ENCODE measurements at regions not wholly inside any gene's neighbourhood (a gene's known extent, or its start where the extent isn't known, plus 50 kb on each side); places are given as distances from the start of the nearest gene placed in this dataset.

- Histone ChIP-seq H3K4me3 (no peak overlapping the region), H3K27me3 (no peaks in the 10 kb centered on the region), H3K9me3 (no peaks in the 10 kb centered on the region), H3K36me3 (no peaks in the 10 kb centered on the region), H3K27ac (no peak overlapping the region), H3K4me1 (peaks cover 0 to 10% (median 0%) of the 10 kb centered on the region in 4 donors)
- no peak for TF ChIP-seq CTCF (IDR thresholded peaks at IDR 0.05)
- intact Hi-C loops (cut with DNase I; ENCODE audit: low total_unique reads), result no loop called here
- DNase-seq, result no peak
These were observed 125.6 kb upstream of the DHRS4 start for GRCh38 chr14:23828001-23828400.

GRCh38 chr14:23828616-23829015 lies 125.0 kb upstream of the DHRS4 start:
- H3K4me3 ChIP-seq, result no peak overlapping the region
- TF ChIP-seq CTCF (IDR thresholded peaks at IDR 0.05), result no peak
- no peak for DNase-seq
- H3K36me3 ChIP-seq, result no peaks in the 10 kb centered on the region
- H3K27me3 ChIP-seq, result no peaks in the 10 kb centered on the region
- H3K27ac ChIP-seq, result no peak overlapping the region
- H3K4me1 ChIP-seq, result peaks cover 0 to 10% (median 0%) of the 10 kb centered on the region in 4 donors
- H3K9me3 ChIP-seq, result no peaks in the 10 kb centered on the region
- intact Hi-C loops (cut with DNase I; ENCODE audit: low total_unique reads), result no loop called here

GRCh38 chr14:23829736-23830471 lies 123.7 kb upstream of the DHRS4 start:
- Histone ChIP-seq H3K4me1 (peaks cover 0 to 10% (median 0%) of the 10 kb centered on the region in 4 donors), H3K27me3 (no peaks in the 10 kb centered on the region), H3K4me3 (no peak overlapping the region), H3K27ac (no peak overlapping the region), H3K9me3 (no peaks in the 10 kb centered on the region), H3K36me3 (no peaks in the 10 kb centered on the region)
- DNase-seq, result no peak
- intact Hi-C loops (cut with DNase I; ENCODE audit: low total_unique reads), result no loop called here
- TF ChIP-seq CTCF (IDR thresholded peaks at IDR 0.05), result no peak

GRCh38 chr14:23831596-23831995 lies 122.0 kb upstream of the DHRS4 start:
- Histone ChIP-seq H3K27me3 (no peaks in the 10 kb centered on the region), H3K9me3 (no peaks in the 10 kb centered on the region), H3K4me3 (no peak overlapping the region), H3K27ac (no peak overlapping the region), H3K4me1 (peaks cover 0 to 10% (median 0%) of the 10 kb centered on the region in 4 donors), H3K36me3 (no peaks in the 10 kb centered on the region)
- intact Hi-C loops (cut with DNase I; ENCODE audit: low total_unique reads), result no loop called here
- no peak for TF ChIP-seq CTCF (IDR thresholded peaks at IDR 0.05)
- DNase-seq, result no peak

GRCh38 chr14:23861666-23862065 lies 91.9 kb upstream of the DHRS4 start:
- intact Hi-C loops (cut with DNase I; ENCODE audit: low total_unique reads), result no loop called here
- Histone ChIP-seq H3K4me1 (no peaks in the 10 kb centered on the region), H3K9me3 (no peaks in the 10 kb centered on the region), H3K36me3 (no peaks in the 10 kb centered on the region), H3K27me3 (no peaks in the 10 kb centered on the region), H3K27ac (no peak overlapping the region), H3K4me3 (no peak overlapping the region)
- no peak for TF ChIP-seq CTCF (IDR thresholded peaks at IDR 0.05)
- no peak for DNase-seq
